ENCODE measurements at regions not wholly inside any gene's neighbourhood (a gene's known extent, or its start where the extent isn't known, plus 50 kb on each side); places are given as distances from the start of the nearest gene placed in this dataset.

GRCh38 chr2:67048314-67048713 lies 348.8 kb upstream of the ETAA1 start:
- TF ChIP-seq JUND (IDR thresholded peaks at IDR 0.05; ENCODE audit: low read depth): no peak
- no peak for DNase-seq (ENCODE audit: low read depth in 1 of 2, low spot score in 1 of 2)
- in situ Hi-C loops (cut with HindIII; ENCODE audit: low pct_unique_long_range_greater_than_20kb, low sequenced_read_pairs): no loop called here

DNA sequence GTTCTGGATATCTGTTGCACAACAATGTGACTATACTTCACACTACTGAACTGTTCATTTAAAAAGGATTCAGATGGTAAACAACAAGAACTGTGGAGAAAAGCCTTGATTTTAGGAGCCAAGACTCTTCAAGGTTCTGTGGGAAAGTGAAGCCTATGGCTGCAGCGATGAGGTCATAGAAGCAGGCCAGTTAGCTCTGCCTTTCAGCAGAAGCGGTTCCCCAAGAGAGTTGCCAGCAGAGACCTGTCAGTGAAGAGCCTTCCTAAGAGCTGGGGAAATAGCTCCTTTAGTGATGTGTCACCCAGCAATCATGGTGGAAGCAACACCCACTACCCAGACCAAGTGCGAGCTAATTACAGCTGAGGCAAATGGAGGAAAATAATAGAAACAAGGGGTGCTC lies 346.5 kb upstream of the ETAA1 start:
- TF ChIP-seq JUND (IDR thresholded peaks at IDR 0.05; ENCODE audit: low read depth): no peak
- DNase-seq (ENCODE audit: low read depth in 1 of 2, low spot score in 1 of 2): no peak
- in situ Hi-C loops (cut with HindIII; ENCODE audit: low pct_unique_long_range_greater_than_20kb, low sequenced_read_pairs): no loop called here

GRCh38 chr2:67054728-67055127 lies 342.4 kb upstream of the ETAA1 start:
- TF ChIP-seq JUND (IDR thresholded peaks at IDR 0.05; ENCODE audit: low read depth): no peak
- no peak for DNase-seq (ENCODE audit: low read depth in 1 of 2, low spot score in 1 of 2)
- in situ Hi-C loops (cut with HindIII; ENCODE audit: low pct_unique_long_range_greater_than_20kb, low sequenced_read_pairs): no loop called here

GRCh38 chr2:67055387-67056304 lies 341.5 kb upstream of the ETAA1 start:
- in situ Hi-C loops (cut with HindIII; ENCODE audit: low pct_unique_long_range_greater_than_20kb, low sequenced_read_pairs): no loop called here
- no peak for TF ChIP-seq JUND (IDR thresholded peaks at IDR 0.05; ENCODE audit: low read depth)
- DNase-seq (ENCODE audit: low read depth in 1 of 2, low spot score in 1 of 2): no peak

DNA sequence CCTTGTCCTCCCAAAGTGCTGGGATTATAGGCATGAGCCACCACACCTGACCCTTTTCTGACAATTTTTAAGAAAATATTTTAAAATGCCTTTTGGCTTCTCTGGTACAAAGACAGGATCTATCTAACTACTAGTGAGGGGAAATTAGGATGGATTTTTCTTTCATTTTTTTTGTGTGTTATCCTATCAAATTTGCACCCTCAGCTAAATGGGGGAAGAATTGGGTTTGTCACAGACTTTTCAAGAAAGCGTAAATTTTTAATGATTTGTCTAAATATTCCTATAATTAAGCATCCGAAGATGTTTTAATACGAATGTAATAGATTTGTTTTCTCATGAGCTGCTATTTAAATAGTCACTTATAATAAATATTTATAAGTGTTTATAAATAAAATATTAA lies 340.0 kb upstream of the ETAA1 start:
- in situ Hi-C loops (cut with HindIII; ENCODE audit: low pct_unique_long_range_greater_than_20kb, low sequenced_read_pairs): no loop called here
- no peak for DNase-seq (ENCODE audit: low read depth in 1 of 2, low spot score in 1 of 2)
- no peak for TF ChIP-seq JUND (IDR thresholded peaks at IDR 0.05; ENCODE audit: low read depth)

GRCh38 chr2:67057901-67058703 lies 339.0 kb upstream of the ETAA1 start:
- in situ Hi-C loops (cut with HindIII; ENCODE audit: low pct_unique_long_range_greater_than_20kb, low sequenced_read_pairs): no loop called here
- DNase-seq (ENCODE audit: low read depth in 1 of 2, low spot score in 1 of 2): no peak
- no peak for TF ChIP-seq JUND (IDR thresholded peaks at IDR 0.05; ENCODE audit: low read depth)

DNA sequence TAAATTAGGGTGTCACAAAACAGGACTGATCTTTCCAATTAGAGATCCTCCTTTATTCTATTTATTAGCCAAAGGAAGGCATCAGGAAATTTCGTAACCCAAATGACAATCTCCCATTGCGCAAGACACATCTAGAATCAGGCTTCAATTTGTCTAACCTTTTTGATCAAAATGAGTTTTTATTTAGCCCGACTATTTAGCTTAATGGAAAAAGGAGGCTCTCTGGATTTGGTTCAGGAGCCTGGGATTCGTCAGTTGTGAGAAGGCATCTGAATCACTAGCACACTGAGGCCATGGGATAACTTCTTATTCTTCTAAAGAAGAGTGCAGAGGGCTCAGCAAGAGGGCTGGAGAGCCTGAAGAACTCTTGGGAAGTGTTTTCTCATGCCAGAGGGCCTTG lies 332.1 kb upstream of the ETAA1 start:
- no peak for TF ChIP-seq JUND (IDR thresholded peaks at IDR 0.05; ENCODE audit: low read depth)
- no peak for DNase-seq (ENCODE audit: low read depth in 1 of 2, low spot score in 1 of 2)
- in situ Hi-C loops (cut with HindIII; ENCODE audit: low pct_unique_long_range_greater_than_20kb, low sequenced_read_pairs): no loop called here

- no peak for DNase-seq (ENCODE audit: low read depth in 1 of 2, low spot score in 1 of 2)
- in situ Hi-C loops (cut with HindIII; ENCODE audit: low pct_unique_long_range_greater_than_20kb, low sequenced_read_pairs): no loop called here
- no peak for TF ChIP-seq JUND (IDR thresholded peaks at IDR 0.05; ENCODE audit: low read depth)
Measured at GRCh38 chr2:67066782-67067181, 330.4 kb upstream of the ETAA1 start.

DNA sequence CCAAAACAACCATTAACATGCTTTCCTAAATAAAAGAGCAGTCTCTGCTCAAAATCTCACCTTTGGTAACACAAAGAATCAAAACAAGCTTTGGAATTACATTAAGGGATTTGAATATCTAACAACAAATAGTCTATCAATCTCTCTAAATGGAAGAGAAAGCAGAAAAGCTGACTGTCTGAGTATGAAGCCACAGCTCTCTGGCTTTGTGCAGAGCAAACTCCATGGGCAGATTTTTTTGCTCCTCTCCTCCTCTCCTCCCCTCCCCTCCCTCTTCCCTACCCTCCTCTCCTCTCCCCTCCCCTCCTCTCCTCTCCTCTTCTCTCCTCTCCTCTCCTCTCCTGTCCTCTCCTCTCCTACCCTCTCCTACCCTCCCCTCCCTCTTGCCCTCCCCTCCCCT lies 329.5 kb upstream of the ETAA1 start:
- TF ChIP-seq JUND (IDR thresholded peaks at IDR 0.05; ENCODE audit: low read depth): no peak
- DNase-seq (ENCODE audit: low read depth in 1 of 2, low spot score in 1 of 2): no peak
- in situ Hi-C loops (cut with HindIII; ENCODE audit: low pct_unique_long_range_greater_than_20kb, low sequenced_read_pairs): no loop called here

DNA sequence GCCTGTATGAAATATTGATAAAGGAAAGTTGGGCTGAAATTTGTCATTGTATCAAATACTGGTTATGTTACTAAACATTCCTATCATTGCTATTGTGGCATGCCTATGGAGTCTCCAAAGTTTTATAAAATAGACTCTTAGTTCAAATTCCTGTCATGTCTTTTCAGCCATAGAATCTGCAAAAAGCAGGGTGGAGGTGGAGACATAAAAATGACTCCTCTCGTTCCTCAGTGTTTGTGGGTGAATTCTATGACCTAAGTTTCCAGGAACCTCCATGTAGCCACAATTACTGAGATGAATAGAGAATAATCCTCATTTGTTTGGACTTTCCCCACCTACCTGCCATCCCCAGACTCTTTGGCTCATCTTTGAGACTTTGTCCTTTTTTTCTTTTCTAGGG lies 326.3 kb upstream of the ETAA1 start:
- in situ Hi-C loops (cut with HindIII; ENCODE audit: low pct_unique_long_range_greater_than_20kb, low sequenced_read_pairs): no loop called here
- no peak for TF ChIP-seq JUND (IDR thresholded peaks at IDR 0.05; ENCODE audit: low read depth)
- no peak for DNase-seq (ENCODE audit: low read depth in 1 of 2, low spot score in 1 of 2)

DNA sequence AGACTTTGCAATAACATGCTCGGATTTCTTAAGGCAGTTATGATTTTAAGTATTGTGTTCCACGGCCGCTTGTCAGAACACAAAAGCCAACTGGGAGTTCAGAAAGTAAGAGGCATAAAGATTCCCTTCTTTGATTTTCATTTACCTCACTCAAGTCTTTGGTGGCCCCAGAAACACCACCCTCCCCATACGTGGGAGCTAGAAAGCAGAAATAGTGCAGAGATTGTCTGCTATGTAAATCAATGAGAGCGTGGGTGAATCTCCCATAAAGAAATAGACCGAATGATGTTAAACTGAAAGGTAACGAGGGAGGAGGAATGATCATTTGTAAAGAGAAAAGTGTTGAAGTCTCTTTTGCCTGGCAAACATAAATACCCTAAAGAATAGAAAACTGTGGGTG lies 322.1 kb upstream of the ETAA1 start:
- DNase-seq (ENCODE audit: low read depth in 1 of 2, low spot score in 1 of 2): no peak
- in situ Hi-C loops (cut with HindIII; ENCODE audit: low pct_unique_long_range_greater_than_20kb, low sequenced_read_pairs): no loop called here
- TF ChIP-seq JUND (IDR thresholded peaks at IDR 0.05; ENCODE audit: low read depth): no peak

- no peak for TF ChIP-seq JUND (IDR thresholded peaks at IDR 0.05; ENCODE audit: low read depth)
- in situ Hi-C loops (cut with HindIII; ENCODE audit: low pct_unique_long_range_greater_than_20kb, low sequenced_read_pairs): no loop called here
Measured at GRCh38 chr2:67075530-67076238, 321.4 kb upstream of the ETAA1 start.

DNA sequence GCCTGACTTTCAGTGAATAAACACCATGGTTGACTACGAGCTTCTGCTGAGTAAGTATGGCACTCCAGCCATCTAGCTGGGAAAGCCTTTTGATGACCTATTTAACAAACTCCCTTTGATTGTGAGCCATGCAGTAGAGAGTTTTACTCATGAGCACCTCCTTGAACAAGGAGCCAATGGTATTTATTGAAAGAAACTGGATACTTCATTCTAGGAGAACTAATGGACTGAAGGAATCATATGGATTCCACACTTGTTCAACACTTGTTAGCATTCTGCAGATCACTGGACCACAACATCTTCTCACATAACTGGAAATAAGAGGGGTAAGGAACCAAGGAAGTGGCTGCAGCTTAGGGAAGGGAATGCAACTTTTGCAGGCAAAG lies 320.9 kb upstream of the ETAA1 start:
- TF ChIP-seq JUND (IDR thresholded peaks at IDR 0.05; ENCODE audit: low read depth): no peak
- in situ Hi-C loops (cut with HindIII; ENCODE audit: low pct_unique_long_range_greater_than_20kb, low sequenced_read_pairs): no loop called here
- DNase-seq (ENCODE audit: low read depth in 1 of 2, low spot score in 1 of 2): no peak

More at GRCh38 chr2:67075530-67076238, 321.4 kb upstream of the ETAA1 start:
- no peak for DNase-seq (ENCODE audit: low read depth in 1 of 2, low spot score in 1 of 2)
